ENCODE measurements at regions not wholly inside any gene's neighbourhood (a gene's known extent, or its start where the extent isn't known, plus 50 kb on each side); places are given as distances from the start of the nearest gene placed in this dataset.

- DNase-seq (ENCODE audit: low read depth), result no peak
- no peak for TF ChIP-seq CTCF (IDR thresholded peaks at IDR 0.05; ENCODE audit: low read depth, low read length, missing control alignments)
- H3K4me3 ChIP-seq (ENCODE audit: low read depth, low read length), result no peak overlapping the region
Observed at GRCh38 chr4:18247189-18247588, 225.6 kb upstream of the LCORL start.

GRCh38 chr4:18242919-18243693, 221.6 kb upstream of the LCORL start:
- no peak overlapping the region for H3K4me3 ChIP-seq (ENCODE audit: low read depth, low read length)
- TF ChIP-seq CTCF (IDR thresholded peaks at IDR 0.05; ENCODE audit: low read depth, low read length, missing control alignments), result no peak
- DNase-seq (ENCODE audit: low read depth), result no peak

GRCh38 chr4:18241727-18242126, 220.2 kb upstream of the LCORL start:
- no peak for DNase-seq (ENCODE audit: low read depth)
- TF ChIP-seq CTCF (IDR thresholded peaks at IDR 0.05; ENCODE audit: low read depth, low read length, missing control alignments), result no peak
- no peak overlapping the region for H3K4me3 ChIP-seq (ENCODE audit: low read depth, low read length)

- TF ChIP-seq CTCF (IDR thresholded peaks at IDR 0.05; ENCODE audit: low read depth, low read length, missing control alignments), result no peak
- no peak overlapping the region for H3K4me3 ChIP-seq (ENCODE audit: low read depth, low read length)
- DNase-seq (ENCODE audit: low read depth), result no peak
Observed at GRCh38 chr4:18234108-18234507, 212.6 kb upstream of the LCORL start.

GRCh38 chr4:18231726-18232125, 210.2 kb upstream of the LCORL start:
- no peak overlapping the region for H3K4me3 ChIP-seq (ENCODE audit: low read depth, low read length)
- no peak for DNase-seq (ENCODE audit: low read depth)
- TF ChIP-seq CTCF (IDR thresholded peaks at IDR 0.05; ENCODE audit: low read depth, low read length, missing control alignments), result no peak

GRCh38 chr4:18227880-18228279, 206.3 kb upstream of the LCORL start:
- TF ChIP-seq CTCF (IDR thresholded peaks at IDR 0.05; ENCODE audit: low read depth, low read length, missing control alignments), result no peak
- no peak overlapping the region for H3K4me3 ChIP-seq (ENCODE audit: low read depth, low read length)
- no peak for DNase-seq (ENCODE audit: low read depth)

All from GM12864 (cell line).